Stomach (tissue), 4 donors: ENCODE measurements at regions not wholly inside any gene's neighbourhood (a gene's known extent, or its start where the extent isn't known, plus 50 kb on each side); places are given as distances from the start of the nearest gene placed in this dataset.

Source experiments
- CTCF ChIP-seq, 7 experiments: fragments of 450-650 bp in 4 of 7; fragments of 200-600 bp in 3 of 7; sonication (generic) in 3 of 7; IDR thresholded peaks; one replicate each; pipeline ENCODE4 v1.5.1; 2016 to 2019; ENCODE audit warnings: antibody characterized with exemption in 7 of 7, control low read depth in 2 of 7, mild to moderate bottlenecking in 1 of 7
- EP300 ChIP-seq: sonication (generic); formaldehyde crosslinking; IDR thresholded peaks from one replicate; pipeline ENCODE4 v1.6.1; 2017; ENCODE audit warnings: antibody characterized with exemption
- POLR2A ChIP-seq, 4 donors: fragments of 450-650 bp; IDR thresholded peaks; one replicate each; pipeline ENCODE4 v1.6.1; 2016; ENCODE audit warnings: antibody characterized with exemption in 4 of 4, control low read depth in 2 of 4, mild to moderate bottlenecking in 1 of 4, moderate library complexity in 1 of 4
- POLR2AphosphoS5 ChIP-seq, 3 donors: sonication (generic); formaldehyde crosslinking; IDR thresholded peaks; one replicate each; pipeline ENCODE4 v1.6.1; 2016; ENCODE audit warnings: antibody characterized with exemption in 3 of 3

GRCh38 chr5:178780581-178781498, 50.4 kb upstream of the ZNF354A start:
- no peak for TF ChIP-seq CTCF (IDR thresholded peaks at IDR 0.05)
- TF ChIP-seq POLR2A (IDR thresholded peaks at IDR 0.05) = no peak
- TF ChIP-seq EP300 = no peak
- TF ChIP-seq POLR2AphosphoS5 (IDR thresholded peaks at IDR 0.05) = no peak
